Fibroblast of skin of left biceps (primary cell): ENCODE measurements at regions not wholly inside any gene's neighbourhood (a gene's known extent, or its start where the extent isn't known, plus 50 kb on each side); places are given as distances from the start of the nearest gene placed in this dataset.

Experiments
- DNase-seq, 2 experiments: peaks; one replicate each; pipeline ENCODE4 v3.0.0-alpha.2; 2013; ENCODE audit warnings: low read depth in 2 of 2

DNA sequence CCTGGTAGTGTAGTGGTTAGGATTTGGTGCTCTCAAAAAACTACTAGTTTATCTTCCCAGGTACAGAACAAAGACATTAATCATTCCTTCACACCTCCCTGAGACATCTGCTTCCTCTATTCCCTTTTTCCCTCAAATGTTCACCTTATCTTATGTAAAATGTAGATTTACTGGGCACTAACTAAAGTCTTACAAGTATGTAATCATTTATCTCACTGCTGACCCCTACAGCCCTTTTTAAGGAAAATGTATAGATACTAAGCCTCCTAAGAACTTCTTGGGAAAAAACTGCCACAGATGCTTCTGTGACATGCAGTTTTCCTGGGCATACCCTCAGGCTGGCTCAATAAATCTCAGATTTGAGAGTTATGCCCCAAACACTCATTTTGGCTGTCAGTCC lies 50.8 kb upstream of the NEK7 start:
- DNase-seq, result no peak
